ENCODE measurements at regions not wholly inside any gene's neighbourhood (a gene's known extent, or its start where the extent isn't known, plus 50 kb on each side); places are given as distances from the start of the nearest gene placed in this dataset.

- Histone ChIP-seq H3K9me3 (ENCODE audit: control insufficient read depth in 2 of 2, low read length in 2 of 2) (no peaks in the 10 kb centered on the region), H3K36me3 (ENCODE audit: control insufficient read depth in 2 of 2, insufficient read depth in 2 of 2, low read length in 2 of 2) (no peaks in the 10 kb centered on the region), H3K27me3 (ENCODE audit: control insufficient read depth in 2 of 2, insufficient read depth in 2 of 2, low read length in 2 of 2) (no peaks in the 10 kb centered on the region), H3K27ac (ENCODE audit: low read depth in 2 of 2, low read length in 2 of 2) (no peak overlapping the region), H3K9ac (ENCODE audit: low read depth in 1 of 2, low read length in 2 of 2) (no peak overlapping the region), H3K4me1 (ENCODE audit: control insufficient read depth in 2 of 2, insufficient read depth in 2 of 2, low read length in 2 of 2) (no peaks in the 10 kb centered on the region), H3K4me3 (ENCODE audit: low read length in 2 of 2) (no peak overlapping the region)
These were observed 230.8 kb upstream of the CST7 start for GRCh38 chr20:24718277-24718676.

- Histone ChIP-seq H3K4me1 (ENCODE audit: control insufficient read depth in 2 of 2, insufficient read depth in 2 of 2, low read length in 2 of 2) (no peaks in the 10 kb centered on the region), H3K27ac (ENCODE audit: low read depth in 2 of 2, low read length in 2 of 2) (no peak overlapping the region), H3K9me3 (ENCODE audit: control insufficient read depth in 2 of 2, low read length in 2 of 2) (no peaks in the 10 kb centered on the region), H3K9ac (ENCODE audit: low read depth in 1 of 2, low read length in 2 of 2) (no peak overlapping the region), H3K36me3 (ENCODE audit: control insufficient read depth in 2 of 2, insufficient read depth in 2 of 2, low read length in 2 of 2) (no peaks in the 10 kb centered on the region), H3K4me3 (ENCODE audit: low read length in 2 of 2) (no peak overlapping the region), H3K27me3 (ENCODE audit: control insufficient read depth in 2 of 2, insufficient read depth in 2 of 2, low read length in 2 of 2) (no peaks in the 10 kb centered on the region)
These were observed 230.4 kb upstream of the CST7 start for GRCh38 chr20:24718696-24719095.

- Histone ChIP-seq H3K36me3 (ENCODE audit: control insufficient read depth in 2 of 2, insufficient read depth in 2 of 2, low read length in 2 of 2) (no peaks in the 10 kb centered on the region), H3K4me3 (ENCODE audit: low read length in 2 of 2) (no peak overlapping the region), H3K9ac (ENCODE audit: low read depth in 1 of 2, low read length in 2 of 2) (no peak overlapping the region), H3K4me1 (ENCODE audit: control insufficient read depth in 2 of 2, insufficient read depth in 2 of 2, low read length in 2 of 2) (no peaks in the 10 kb centered on the region), H3K9me3 (ENCODE audit: control insufficient read depth in 2 of 2, low read length in 2 of 2) (no peaks in the 10 kb centered on the region), H3K27me3 (ENCODE audit: control insufficient read depth in 2 of 2, insufficient read depth in 2 of 2, low read length in 2 of 2) (no peaks in the 10 kb centered on the region), H3K27ac (ENCODE audit: low read depth in 2 of 2, low read length in 2 of 2) (no peak overlapping the region)
These were observed 228.1 kb upstream of the CST7 start for GRCh38 chr20:24720957-24721356.

GRCh38 chr20:24721891-24722568, 227.0 kb upstream of the CST7 start:
- Histone ChIP-seq H3K4me1 (ENCODE audit: control insufficient read depth in 2 of 2, insufficient read depth in 2 of 2, low read length in 2 of 2) (no peaks in the 10 kb centered on the region), H3K36me3 (ENCODE audit: control insufficient read depth in 2 of 2, insufficient read depth in 2 of 2, low read length in 2 of 2) (no peaks in the 10 kb centered on the region), H3K4me3 (ENCODE audit: low read length in 2 of 2) (no peak overlapping the region)

GRCh38 chr20:24722586-24722985, 226.5 kb upstream of the CST7 start:
- Histone ChIP-seq H3K36me3 (ENCODE audit: control insufficient read depth in 2 of 2, insufficient read depth in 2 of 2, low read length in 2 of 2) (no peaks in the 10 kb centered on the region), H3K4me1 (ENCODE audit: control insufficient read depth in 2 of 2, insufficient read depth in 2 of 2, low read length in 2 of 2) (no peaks in the 10 kb centered on the region), H3K4me3 (ENCODE audit: low read length in 2 of 2) (no peak overlapping the region), H3K9me3 (ENCODE audit: control insufficient read depth in 2 of 2, low read length in 2 of 2) (no peaks in the 10 kb centered on the region), H3K9ac (ENCODE audit: low read depth in 1 of 2, low read length in 2 of 2) (no peak overlapping the region), H3K27ac (ENCODE audit: low read depth in 2 of 2, low read length in 2 of 2) (no peak overlapping the region), H3K27me3 (ENCODE audit: control insufficient read depth in 2 of 2, insufficient read depth in 2 of 2, low read length in 2 of 2) (no peaks in the 10 kb centered on the region)

More at GRCh38 chr20:24721891-24722568, 227.0 kb upstream of the CST7 start:
- Histone ChIP-seq H3K27me3 (ENCODE audit: control insufficient read depth in 2 of 2, insufficient read depth in 2 of 2, low read length in 2 of 2) (no peaks in the 10 kb centered on the region), H3K27ac (ENCODE audit: low read depth in 2 of 2, low read length in 2 of 2) (no peak overlapping the region), H3K9me3 (ENCODE audit: control insufficient read depth in 2 of 2, low read length in 2 of 2) (no peaks in the 10 kb centered on the region), H3K9ac (ENCODE audit: low read depth in 1 of 2, low read length in 2 of 2) (no peak overlapping the region)

- Histone ChIP-seq H3K27ac (ENCODE audit: low read depth in 2 of 2, low read length in 2 of 2) (no peak overlapping the region), H3K36me3 (ENCODE audit: control insufficient read depth in 2 of 2, insufficient read depth in 2 of 2, low read length in 2 of 2) (no peaks in the 10 kb centered on the region), H3K4me3 (ENCODE audit: low read length in 2 of 2) (no peak overlapping the region), H3K4me1 (ENCODE audit: control insufficient read depth in 2 of 2, insufficient read depth in 2 of 2, low read length in 2 of 2) (no peaks in the 10 kb centered on the region), H3K9me3 (ENCODE audit: control insufficient read depth in 2 of 2, low read length in 2 of 2) (no peaks in the 10 kb centered on the region), H3K9ac (ENCODE audit: low read depth in 1 of 2, low read length in 2 of 2) (no peak overlapping the region), H3K27me3 (ENCODE audit: control insufficient read depth in 2 of 2, insufficient read depth in 2 of 2, low read length in 2 of 2) (no peaks in the 10 kb centered on the region)
These were observed 225.9 kb upstream of the CST7 start for GRCh38 chr20:24723186-24723585.

GRCh38 chr20:24723647-24724352, 225.3 kb upstream of the CST7 start:
- Histone ChIP-seq H3K9me3 (ENCODE audit: control insufficient read depth in 2 of 2, low read length in 2 of 2) (no peaks in the 10 kb centered on the region), H3K4me1 (ENCODE audit: control insufficient read depth in 2 of 2, insufficient read depth in 2 of 2, low read length in 2 of 2) (no peaks in the 10 kb centered on the region), H3K4me3 (ENCODE audit: low read length in 2 of 2) (no peak overlapping the region), H3K27ac (ENCODE audit: low read depth in 2 of 2, low read length in 2 of 2) (no peak overlapping the region), H3K9ac (ENCODE audit: low read depth in 1 of 2, low read length in 2 of 2) (no peak overlapping the region), H3K27me3 (ENCODE audit: control insufficient read depth in 2 of 2, insufficient read depth in 2 of 2, low read length in 2 of 2) (no peaks in the 10 kb centered on the region), H3K36me3 (ENCODE audit: control insufficient read depth in 2 of 2, insufficient read depth in 2 of 2, low read length in 2 of 2) (no peaks in the 10 kb centered on the region)

GRCh38 chr20:24724982-24725533, 224.0 kb upstream of the CST7 start:
- Histone ChIP-seq H3K4me3 (ENCODE audit: low read length in 2 of 2) (no peak overlapping the region), H3K9me3 (ENCODE audit: control insufficient read depth in 2 of 2, low read length in 2 of 2) (no peaks in the 10 kb centered on the region), H3K9ac (ENCODE audit: low read depth in 1 of 2, low read length in 2 of 2) (no peak overlapping the region), H3K4me1 (ENCODE audit: control insufficient read depth in 2 of 2, insufficient read depth in 2 of 2, low read length in 2 of 2) (no peaks in the 10 kb centered on the region), H3K27ac (ENCODE audit: low read depth in 2 of 2, low read length in 2 of 2) (no peak overlapping the region), H3K27me3 (ENCODE audit: control insufficient read depth in 2 of 2, insufficient read depth in 2 of 2, low read length in 2 of 2) (no peaks in the 10 kb centered on the region), H3K36me3 (ENCODE audit: control insufficient read depth in 2 of 2, insufficient read depth in 2 of 2, low read length in 2 of 2) (no peaks in the 10 kb centered on the region)

GRCh38 chr20:24727795-24728194, 221.3 kb upstream of the CST7 start:
- Histone ChIP-seq H3K4me1 (ENCODE audit: control insufficient read depth in 2 of 2, insufficient read depth in 2 of 2, low read length in 2 of 2) (no peaks in the 10 kb centered on the region), H3K4me3 (ENCODE audit: low read length in 2 of 2) (no peak overlapping the region)

GRCh38 chr20:24729896-24730605, 219.0 kb upstream of the CST7 start:
- Histone ChIP-seq H3K27me3 (ENCODE audit: control insufficient read depth in 2 of 2, insufficient read depth in 2 of 2, low read length in 2 of 2) (peaks cover 0 to 2% of the 10 kb centered on the region in 2 donors), H3K36me3 (ENCODE audit: control insufficient read depth in 2 of 2, insufficient read depth in 2 of 2, low read length in 2 of 2) (no peaks in the 10 kb centered on the region), H3K4me1 (ENCODE audit: control insufficient read depth in 2 of 2, insufficient read depth in 2 of 2, low read length in 2 of 2) (no peaks in the 10 kb centered on the region), H3K9ac (ENCODE audit: low read depth in 1 of 2, low read length in 2 of 2) (no peak overlapping the region), H3K4me3 (ENCODE audit: low read length in 2 of 2) (no peak overlapping the region), H3K9me3 (ENCODE audit: control insufficient read depth in 2 of 2, low read length in 2 of 2) (no peaks in the 10 kb centered on the region), H3K27ac (ENCODE audit: low read depth in 2 of 2, low read length in 2 of 2) (no peak overlapping the region)

More at GRCh38 chr20:24727795-24728194, 221.3 kb upstream of the CST7 start:
- no peaks in the 10 kb centered on the region for H3K9me3 ChIP-seq (ENCODE audit: control insufficient read depth in 2 of 2, low read length in 2 of 2)
- H3K36me3 ChIP-seq (ENCODE audit: control insufficient read depth in 2 of 2, insufficient read depth in 2 of 2, low read length in 2 of 2) = no peaks in the 10 kb centered on the region
- H3K27ac ChIP-seq (ENCODE audit: low read depth in 2 of 2, low read length in 2 of 2) = no peak overlapping the region
- no peak overlapping the region for H3K9ac ChIP-seq (ENCODE audit: low read depth in 1 of 2, low read length in 2 of 2)
- peaks cover 0 to 2% of the 10 kb centered on the region in 2 donors for H3K27me3 ChIP-seq (ENCODE audit: control insufficient read depth in 2 of 2, insufficient read depth in 2 of 2, low read length in 2 of 2)

Measured in mucosa of rectum (tissue), 2 donors.